GM10266 (cell line): ENCODE measurements at regions not wholly inside any gene's neighbourhood (a gene's known extent, or its start where the extent isn't known, plus 50 kb on each side); places are given as distances from the start of the nearest gene placed in this dataset.

Experiments
- DNase-seq: peaks from one replicate; pipeline ENCODE4 v3.0.0; 2012; ENCODE audit errors: extremely low spot score
- CTCF ChIP-seq: IDR thresholded peaks from 2 replicates; pipeline ENCODE4 v1.5.1; 2012; ENCODE audit warnings: mild to moderate bottlenecking, low read depth; ENCODE audit not compliant: control insufficient read depth, insufficient read depth; ENCODE audit errors: missing control alignments

GRCh38 chr14:22268875-22269274, 320.1 kb downstream of the DAD1 start:
- no peak for DNase-seq
- no peak for TF ChIP-seq CTCF

- no peak for TF ChIP-seq CTCF
Measured at GRCh38 chr14:22266683-22267082, 322.3 kb downstream of the DAD1 start.

GRCh38 chr14:22266142-22266442, 322.9 kb downstream of the DAD1 start:
- TF ChIP-seq CTCF = no peak

More at GRCh38 chr14:22266683-22267082, 322.3 kb downstream of the DAD1 start:
- DNase-seq = no peak

GRCh38 chr14:22265319-22266141, 323.5 kb downstream of the DAD1 start:
- no peak for DNase-seq
- TF ChIP-seq CTCF = no peak

More at GRCh38 chr14:22266142-22266442, 322.9 kb downstream of the DAD1 start:
- no peak for DNase-seq

- DNase-seq = no peak
- no peak for TF ChIP-seq CTCF
Measured at GRCh38 chr14:22264759-22265158, 324.3 kb downstream of the DAD1 start.

GRCh38 chr14:22263961-22264360, 325.1 kb downstream of the DAD1 start:
- DNase-seq = no peak
- no peak for TF ChIP-seq CTCF

- no peak for DNase-seq
- no peak for TF ChIP-seq CTCF
Measured at GRCh38 chr14:22262881-22263280, 326.1 kb downstream of the DAD1 start.
